ENCODE measurements at regions not wholly inside any gene's neighbourhood (a gene's known extent, or its start where the extent isn't known, plus 50 kb on each side); places are given as distances from the start of the nearest gene placed in this dataset.
A peak's percentile ranks its signal among the peaks of the same experiment; 100 is the strongest.
"Not testable (repeated sequence)": the region's sequence is repeated elsewhere in the genome, so short reads cannot be mapped to it uniquely, and the experiment has no call there.

DNA sequence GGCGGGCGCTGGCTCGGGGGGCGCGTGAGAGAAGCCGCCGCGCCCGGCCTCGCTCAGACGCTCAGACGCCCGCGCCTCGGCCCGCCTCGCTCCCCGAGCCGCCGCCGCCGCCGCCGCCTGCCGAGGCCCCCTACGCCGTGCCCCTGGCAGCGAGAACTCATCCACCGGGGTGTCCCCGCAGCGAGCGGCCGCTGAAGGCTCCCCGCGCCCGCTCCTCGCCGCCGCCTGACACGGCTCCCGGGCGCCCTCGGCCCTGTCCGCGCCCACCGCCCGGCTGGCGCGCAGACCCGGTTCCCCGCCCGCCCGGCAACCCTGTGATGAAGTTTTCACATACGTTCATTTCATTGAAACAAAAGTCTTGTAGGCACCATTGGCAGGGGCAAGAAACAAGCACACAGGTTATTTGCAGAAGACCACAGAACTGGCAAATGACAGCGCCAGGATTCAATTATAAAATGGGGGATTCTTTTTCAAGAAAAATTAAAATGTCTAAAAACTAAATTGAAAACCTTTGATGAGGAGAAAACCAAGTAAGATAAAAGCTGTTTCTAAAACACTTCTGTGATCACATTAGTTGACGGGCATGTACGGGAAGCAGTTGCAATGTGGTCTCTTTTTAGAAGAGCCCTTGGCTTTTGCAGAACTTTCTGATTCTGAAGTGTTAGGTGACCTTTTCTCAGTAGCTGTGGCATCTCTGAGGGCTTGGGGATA, 50.5 kb upstream of the TUBA3D start:
- H3K27ac ChIP-seq (ENCODE audit: insufficient read depth, low read depth, low read length, poor library complexity, severe bottlenecking), result no peak overlapping the region
- WGBS, 2 experiments, result 5% methylated on average over 57 of the region's 57 CpGs
- peak overlapping the region; percentile 33 for H3K4me3 ChIP-seq (ENCODE audit: insufficient read depth, low read depth, low read length)
- no peaks in the 10 kb centered on the region for H3K9me3 ChIP-seq (ENCODE audit: control insufficient read depth, low read length)
- no peaks in the 10 kb centered on the region for H3K36me3 ChIP-seq (ENCODE audit: control insufficient read depth, insufficient read depth, low read length)
- no peaks in the 10 kb centered on the region for H3K4me1 ChIP-seq (ENCODE audit: control insufficient read depth, insufficient read depth, low read length)
- H3K27me3 ChIP-seq (ENCODE audit: control insufficient read depth, insufficient read depth, low read length, poor library complexity, severe bottlenecking), result peaks cover 49% of the 10 kb centered on the region

GRCh38 chr2:131424605-131425114, 51.3 kb upstream of the TUBA3D start:
- 11 to 16% methylated on average over 46 to 50 of the region's 50 CpGs for WGBS, 2 experiments
- H3K9me3 ChIP-seq (ENCODE audit: control insufficient read depth, low read length); H3K36me3 ChIP-seq (ENCODE audit: control insufficient read depth, insufficient read depth, low read length); H3K4me1 ChIP-seq (ENCODE audit: control insufficient read depth, insufficient read depth, low read length); H3K27ac ChIP-seq (ENCODE audit: insufficient read depth, low read depth, low read length, poor library complexity, severe bottlenecking): not testable (repeated sequence)
- Histone ChIP-seq H3K4me3 (ENCODE audit: insufficient read depth, low read depth, low read length) (peak overlapping the region; percentile 35), H3K27me3 (ENCODE audit: control insufficient read depth, insufficient read depth, low read length, poor library complexity, severe bottlenecking) (peaks cover 49% of the 10 kb centered on the region)

- Histone ChIP-seq H3K4me1 (ENCODE audit: control insufficient read depth, insufficient read depth, low read length) (peaks cover 12% of the 10 kb centered on the region), H3K27me3 (ENCODE audit: control insufficient read depth, insufficient read depth, low read length, poor library complexity, severe bottlenecking) (peaks cover 28% of the 10 kb centered on the region)
- H3K4me3 ChIP-seq (ENCODE audit: insufficient read depth, low read depth, low read length); H3K27ac ChIP-seq (ENCODE audit: insufficient read depth, low read depth, low read length, poor library complexity, severe bottlenecking); H3K9me3 ChIP-seq (ENCODE audit: control insufficient read depth, low read length); H3K36me3 ChIP-seq (ENCODE audit: control insufficient read depth, insufficient read depth, low read length): not testable (repeated sequence)
- 57 to 61% methylated on average over 1 to 2 of the region's 3 CpGs for WGBS, 2 experiments
These were observed 55.2 kb upstream of the TUBA3D start for GRCh38 chr2:131420751-131421150.

DNA sequence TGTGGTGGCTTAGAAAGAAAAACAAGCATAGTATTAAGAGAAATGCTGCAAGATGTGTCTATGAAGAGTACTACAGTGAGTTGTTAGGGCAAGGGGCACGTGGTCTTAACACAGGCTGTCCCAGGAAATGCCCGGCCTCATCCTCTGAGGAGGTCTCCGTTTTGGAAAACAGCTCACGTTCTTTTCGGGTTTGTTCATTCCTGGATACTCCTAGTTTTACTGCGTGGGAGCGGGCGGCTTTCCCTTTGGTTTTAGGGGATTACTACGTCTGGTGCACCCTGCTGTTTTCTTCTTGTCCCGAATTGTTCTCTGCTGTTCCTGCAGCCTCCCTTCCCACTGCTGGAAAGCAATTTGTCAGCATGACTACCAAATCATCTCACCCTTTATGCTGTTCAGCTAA, 55.5 kb upstream of the RAB6D start:
- H3K27ac ChIP-seq (ENCODE audit: insufficient read depth, low read depth, low read length, poor library complexity, severe bottlenecking), result peak overlapping the region; percentile 23
- no peaks in the 10 kb centered on the region for H3K36me3 ChIP-seq (ENCODE audit: control insufficient read depth, insufficient read depth, low read length)
- no peak overlapping the region for H3K4me3 ChIP-seq (ENCODE audit: insufficient read depth, low read depth, low read length)
- H3K27me3 ChIP-seq (ENCODE audit: control insufficient read depth, insufficient read depth, low read length, poor library complexity, severe bottlenecking), result peaks cover 17% of the 10 kb centered on the region
- WGBS, 2 experiments, result 1% methylated on average over 10 of the region's 10 CpGs
- no peaks in the 10 kb centered on the region for H3K9me3 ChIP-seq (ENCODE audit: control insufficient read depth, low read length)
- H3K4me1 ChIP-seq (ENCODE audit: control insufficient read depth, insufficient read depth, low read length), result peaks cover 12% of the 10 kb centered on the region

- WGBS, 2 experiments, result 89 to 92% methylated on average over 8 of the region's 8 CpGs
- no peaks in the 10 kb centered on the region for H3K9me3 ChIP-seq (ENCODE audit: control insufficient read depth, low read length)
- peaks cover 12% of the 10 kb centered on the region for H3K4me1 ChIP-seq (ENCODE audit: control insufficient read depth, insufficient read depth, low read length)
- no peak overlapping the region for H3K27ac ChIP-seq (ENCODE audit: insufficient read depth, low read depth, low read length, poor library complexity, severe bottlenecking)
- H3K27me3 ChIP-seq (ENCODE audit: control insufficient read depth, insufficient read depth, low read length, poor library complexity, severe bottlenecking), result peaks cover 9% of the 10 kb centered on the region
- no peaks in the 10 kb centered on the region for H3K36me3 ChIP-seq (ENCODE audit: control insufficient read depth, insufficient read depth, low read length)
- no peak overlapping the region for H3K4me3 ChIP-seq (ENCODE audit: insufficient read depth, low read depth, low read length)
These were observed 54.7 kb upstream of the RAB6D start for GRCh38 chr2:131418625-131419024.

GRCh38 chr2:131417886-131418285, 53.9 kb upstream of the RAB6D start:
- Histone ChIP-seq H3K4me3 (ENCODE audit: insufficient read depth, low read depth, low read length) (no peak overlapping the region), H3K4me1 (ENCODE audit: control insufficient read depth, insufficient read depth, low read length) (peaks cover 12% of the 10 kb centered on the region), H3K9me3 (ENCODE audit: control insufficient read depth, low read length) (no peaks in the 10 kb centered on the region), H3K27me3 (ENCODE audit: control insufficient read depth, insufficient read depth, low read length, poor library complexity, severe bottlenecking) (peaks cover 4% of the 10 kb centered on the region), H3K27ac (ENCODE audit: insufficient read depth, low read depth, low read length, poor library complexity, severe bottlenecking) (no peak overlapping the region), H3K36me3 (ENCODE audit: control insufficient read depth, insufficient read depth, low read length) (no peaks in the 10 kb centered on the region)
- WGBS, 2 experiments, result 78 to 82% methylated on average over 2 of the region's 2 CpGs

- no peaks in the 10 kb centered on the region for H3K36me3 ChIP-seq (ENCODE audit: control insufficient read depth, insufficient read depth, low read length)
- H3K4me3 ChIP-seq (ENCODE audit: insufficient read depth, low read depth, low read length), result no peak overlapping the region
- H3K27ac ChIP-seq (ENCODE audit: insufficient read depth, low read depth, low read length, poor library complexity, severe bottlenecking), result no peak overlapping the region
- H3K27me3 ChIP-seq (ENCODE audit: control insufficient read depth, insufficient read depth, low read length, poor library complexity, severe bottlenecking), result no peaks in the 10 kb centered on the region
- H3K9me3 ChIP-seq (ENCODE audit: control insufficient read depth, low read length), result no peaks in the 10 kb centered on the region
- WGBS, 2 experiments, result 92 to 94% methylated on average over 2 of the region's 2 CpGs
- no peaks in the 10 kb centered on the region for H3K4me1 ChIP-seq (ENCODE audit: control insufficient read depth, insufficient read depth, low read length)
These were observed 49.8 kb upstream of the RAB6D start for GRCh38 chr2:131413785-131414184.
